DOHH2 (cell line): ENCODE measurements at regions not wholly inside any gene's neighbourhood (a gene's known extent, or its start where the extent isn't known, plus 50 kb on each side); places are given as distances from the start of the nearest gene placed in this dataset.

ENCODE experiments used
- H3F3A ChIP-seq: fragments of 200-600 bp; sonication (generic), shearing (Covaris generic); 2 replicates; pipeline ENCODE4 v1.6.0; 2016; ENCODE audit warnings: antibody characterized with exemption, mild to moderate bottlenecking; ENCODE audit not compliant: control insufficient read depth, insufficient read depth
- H3K27ac ChIP-seq: fragments of 200-600 bp; sonication (generic); 2 replicates; pipeline ENCODE4 v1.5.1; 2014; ENCODE audit warnings: low read depth, mild to moderate bottlenecking, low read length, moderate library complexity
- H3K27me3 ChIP-seq: fragments of 200-600 bp; sonication (generic); 2 replicates; pipeline ENCODE4 v1.6.1; 2014; ENCODE audit warnings: mild to moderate bottlenecking, low read length, mixed read lengths; ENCODE audit not compliant: control insufficient read depth
- H3K36me3 ChIP-seq: fragments of 200-600 bp; sonication (generic); 2 replicates; pipeline ENCODE4 v1.6.1; 2014; ENCODE audit warnings: mild to moderate bottlenecking, low read length, moderate library complexity, mixed read lengths; ENCODE audit not compliant: control insufficient read depth
- H3K4me1 ChIP-seq: fragments of 200-600 bp; sonication (generic); 2 replicates; pipeline ENCODE4 v1.6.1; 2014; ENCODE audit warnings: mild to moderate bottlenecking, low read length, mixed read lengths; ENCODE audit not compliant: control insufficient read depth
- H3K4me2 ChIP-seq: fragments of 200-600 bp; sonication (generic); 2 replicates; pipeline ENCODE4 v1.6.0; 2014; ENCODE audit warnings: mild to moderate bottlenecking, low read length, moderate library complexity
- H3K4me3 ChIP-seq: fragments of 200-600 bp; sonication (generic); 2 replicates; pipeline ENCODE4 v1.5.1; 2014; ENCODE audit warnings: mild to moderate bottlenecking, low read length, mixed read lengths
- H3K79me2 ChIP-seq: fragments of 200-600 bp; sonication (generic); 2 replicates; pipeline ENCODE4 v1.6.1; 2014; ENCODE audit warnings: mild to moderate bottlenecking, low read length, mixed read lengths; ENCODE audit not compliant: control insufficient read depth
- H3K9me2 ChIP-seq: fragments of 200-600 bp; sonication (generic); replicated peaks from 2 replicates; pipeline ENCODE4 v1.6.1; 2014; ENCODE audit warnings: mild to moderate bottlenecking, low read length, mixed read lengths; ENCODE audit not compliant: control insufficient read depth
- H3K9me3 ChIP-seq: fragments of 200-600 bp; sonication (generic); 2 replicates; pipeline ENCODE4 v1.6.1; 2014; ENCODE audit warnings: antibody characterized with exemption, low read length, mixed read lengths; ENCODE audit not compliant: control insufficient read depth, insufficient read depth
- H4K20me1 ChIP-seq: fragments of 200-600 bp; sonication (generic); 2 replicates; pipeline ENCODE4 v1.6.0; 2014; ENCODE audit warnings: low read depth, mild to moderate bottlenecking, antibody characterized with exemption, low read length, moderate library complexity; ENCODE audit not compliant: control insufficient read depth, insufficient read depth
- CTCF ChIP-seq: fragments of 200-600 bp; sonication (generic); IDR thresholded peaks from one replicate; pipeline ENCODE4 v1.5.1; 2014; ENCODE audit warnings: antibody characterized with exemption, mild to moderate bottlenecking, low read depth, low read length; ENCODE audit not compliant: poor library complexity, severe bottlenecking
- EZH2phosphoT487 ChIP-seq: fragments of 200-600 bp; sonication (generic); IDR thresholded peaks from 2 replicates; pipeline ENCODE4 v1.6.1; 2017; ENCODE audit warnings: borderline replicate concordance, mild to moderate bottlenecking, antibody characterized with exemption, low read length, moderate library complexity, mixed read lengths

GRCh38 chr10:91104193-91105041, 116.0 kb upstream of the PCGF5 start:
- Histone ChIP-seq H3K79me2 (no peaks in the 10 kb centered on the region), H3K4me1 (peaks cover 20% of the 10 kb centered on the region), H3K9me3 (no peaks in the 10 kb centered on the region; the same call in 1 of the 2 replicates), H3K9me2 (no peaks in the 10 kb centered on the region), H3K36me3 (no peaks in the 10 kb centered on the region), H3K4me2 (peak overlapping the region; percentile 8; the same call in 1 of the 2 replicates), H4K20me1 (no peaks in the 10 kb centered on the region), H3K4me3 (no peak overlapping the region), H3K27me3 (no peaks in the 10 kb centered on the region), H3K27ac (no peak overlapping the region), H3F3A (no peaks in the 10 kb centered on the region)
- TF ChIP-seq EZH2phosphoT487 (no peak), CTCF (no peak)

GRCh38 chr10:91105269-91105668, 115.2 kb upstream of the PCGF5 start:
- Histone ChIP-seq H3K4me1 (peaks cover 20% of the 10 kb centered on the region), H3K36me3 (no peaks in the 10 kb centered on the region), H3K27me3 (no peaks in the 10 kb centered on the region), H4K20me1 (no peaks in the 10 kb centered on the region), H3K4me3 (no peak overlapping the region), H3K9me2 (no peaks in the 10 kb centered on the region), H3K79me2 (no peaks in the 10 kb centered on the region), H3K27ac (no peak overlapping the region), H3K9me3 (no peaks in the 10 kb centered on the region), H3F3A (no peaks in the 10 kb centered on the region), H3K4me2 (no peak overlapping the region)
- TF ChIP-seq CTCF (no peak), EZH2phosphoT487 (no peak)

- no peaks in the 10 kb centered on the region for H3K9me2 ChIP-seq
- no peaks in the 10 kb centered on the region for H3K9me3 ChIP-seq
- TF ChIP-seq CTCF, result no peak
- TF ChIP-seq EZH2phosphoT487, result no peak
- H3K4me3 ChIP-seq, result no peak overlapping the region
- no peaks in the 10 kb centered on the region for H3K79me2 ChIP-seq
- no peak overlapping the region for H3K27ac ChIP-seq
- H3F3A ChIP-seq, result no peaks in the 10 kb centered on the region
- H3K36me3 ChIP-seq, result no peaks in the 10 kb centered on the region
- H3K4me1 ChIP-seq, result peaks cover 16% of the 10 kb centered on the region
- no peaks in the 10 kb centered on the region for H3K27me3 ChIP-seq
- H4K20me1 ChIP-seq, result no peaks in the 10 kb centered on the region
- no peak overlapping the region for H3K4me2 ChIP-seq
These were observed 111.6 kb upstream of the PCGF5 start for GRCh38 chr10:91108820-91109219.
